ENCODE measurements at regions not wholly inside any gene's neighbourhood (a gene's known extent, or its start where the extent isn't known, plus 50 kb on each side); places are given as distances from the start of the nearest gene placed in this dataset.
"Not testable (repeated sequence)": the region's sequence is repeated elsewhere in the genome, so short reads cannot be mapped to it uniquely, and the experiment has no call there.

DNA sequence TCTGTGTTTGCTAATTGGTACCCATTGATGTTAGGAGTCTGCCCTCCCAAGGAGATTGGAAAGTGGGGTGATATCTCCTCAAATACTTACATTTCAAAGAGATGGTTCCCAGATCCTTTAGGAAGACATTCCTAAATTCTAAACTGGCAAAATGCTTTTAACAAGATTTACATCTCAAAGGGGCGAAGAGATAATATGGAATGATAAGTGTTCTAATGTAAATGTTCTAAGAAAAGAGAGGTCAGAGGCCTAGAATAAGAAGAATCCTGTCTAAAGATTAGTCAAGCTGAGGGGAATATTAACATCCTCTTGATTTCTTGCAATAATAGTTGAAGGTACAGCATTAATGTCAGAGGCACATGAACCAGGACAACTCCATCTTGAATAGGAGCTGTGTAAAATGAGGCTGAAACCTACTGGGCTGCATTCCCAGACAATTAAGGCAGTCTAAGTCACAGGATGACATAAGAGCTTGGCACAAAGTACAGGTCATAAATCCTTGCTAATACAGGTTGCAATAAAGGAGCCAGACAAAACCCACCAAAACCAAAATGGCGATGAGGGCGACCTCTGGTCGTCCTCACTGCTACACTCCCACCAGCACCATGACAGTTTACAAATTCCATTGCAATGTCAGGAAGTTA, 2248.1 kb downstream of the ARAP2 start:
- no TSS peak for BruUV-seq (replicated peaks)
- intact Hi-C loops (cut with micrococcal nuclease; ENCODE audit: unreplicated experiment), result no loop called here
- no peak overlapping the region for H3K27ac Mint-ChIP-seq (ENCODE audit: unreplicated experiment)
- H3K4me3 Mint-ChIP-seq (ENCODE audit: low read depth, unreplicated experiment), result no peak overlapping the region
- H3K27me3 Mint-ChIP-seq (ENCODE audit: unreplicated experiment), result no peaks in the 10 kb centered on the region
- DNase-seq, result no peak
- H3K9me3 Mint-ChIP-seq (ENCODE audit: low read depth, unreplicated experiment), result no peaks in the 10 kb centered on the region
- no peaks in the 10 kb centered on the region for H3K36me3 Mint-ChIP-seq (ENCODE audit: insufficient read depth, unreplicated experiment)
- CTCF ChIA-PET, result no interaction called here
- TF ChIP-seq, protein P1, sequence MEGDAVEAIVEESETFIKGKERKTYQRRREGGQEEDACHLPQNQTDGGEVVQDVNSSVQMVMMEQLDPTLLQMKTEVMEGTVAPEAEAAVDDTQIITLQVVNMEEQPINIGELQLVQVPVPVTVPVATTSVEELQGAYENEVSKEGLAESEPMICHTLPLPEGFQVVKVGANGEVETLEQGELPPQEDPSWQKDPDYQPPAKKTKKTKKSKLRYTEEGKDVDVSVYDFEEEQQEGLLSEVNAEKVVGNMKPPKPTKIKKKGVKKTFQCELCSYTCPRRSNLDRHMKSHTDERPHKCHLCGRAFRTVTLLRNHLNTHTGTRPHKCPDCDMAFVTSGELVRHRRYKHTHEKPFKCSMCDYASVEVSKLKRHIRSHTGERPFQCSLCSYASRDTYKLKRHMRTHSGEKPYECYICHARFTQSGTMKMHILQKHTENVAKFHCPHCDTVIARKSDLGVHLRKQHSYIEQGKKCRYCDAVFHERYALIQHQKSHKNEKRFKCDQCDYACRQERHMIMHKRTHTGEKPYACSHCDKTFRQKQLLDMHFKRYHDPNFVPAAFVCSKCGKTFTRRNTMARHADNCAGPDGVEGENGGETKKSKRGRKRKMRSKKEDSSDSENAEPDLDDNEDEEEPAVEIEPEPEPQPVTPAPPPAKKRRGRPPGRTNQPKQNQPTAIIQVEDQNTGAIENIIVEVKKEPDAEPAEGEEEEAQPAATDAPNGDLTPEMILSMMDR (IDR thresholded peaks at IDR 0.05; ENCODE audit: unreplicated experiment), result no peak
- H3K4me1 Mint-ChIP-seq (ENCODE audit: low read depth, unreplicated experiment), result no peaks in the 10 kb centered on the region

DNA sequence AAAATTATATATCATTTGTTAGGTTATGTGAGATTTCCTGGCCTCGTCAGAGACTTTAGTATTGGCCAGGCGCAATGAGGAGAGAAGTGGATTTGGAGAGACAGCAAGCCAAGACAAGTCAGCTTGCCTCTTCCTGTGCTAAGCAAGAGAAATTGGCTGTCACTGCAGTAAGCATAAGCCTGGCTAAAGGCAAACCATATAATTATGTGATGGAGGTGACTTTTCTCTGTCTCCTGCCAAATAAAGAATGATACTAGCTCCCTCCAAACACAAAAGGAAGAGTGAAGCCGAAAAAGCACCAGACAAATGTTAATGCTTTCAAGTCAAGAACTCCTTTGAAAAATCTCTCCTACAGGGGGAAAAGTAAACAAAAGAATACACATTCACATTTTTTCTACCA, 2246.0 kb downstream of the ARAP2 start:
- CTCF ChIA-PET, result no interaction called here
- Mint-ChIP-seq H3K36me3 (ENCODE audit: insufficient read depth, unreplicated experiment) (no peaks in the 10 kb centered on the region), H3K4me3 (ENCODE audit: low read depth, unreplicated experiment) (no peak overlapping the region), H3K9me3 (ENCODE audit: low read depth, unreplicated experiment) (peaks cover 4% of the 10 kb centered on the region), H3K27ac (ENCODE audit: unreplicated experiment) (no peak overlapping the region), H3K4me1 (ENCODE audit: low read depth, unreplicated experiment) (no peaks in the 10 kb centered on the region), H3K27me3 (ENCODE audit: unreplicated experiment) (no peaks in the 10 kb centered on the region)
- no peak for DNase-seq
- TF ChIP-seq, protein P1 (IDR thresholded peaks at IDR 0.05; ENCODE audit: unreplicated experiment), result no peak
- intact Hi-C loops (cut with micrococcal nuclease; ENCODE audit: unreplicated experiment), result no loop called here
- no TSS peak for BruUV-seq (replicated peaks)

DNA sequence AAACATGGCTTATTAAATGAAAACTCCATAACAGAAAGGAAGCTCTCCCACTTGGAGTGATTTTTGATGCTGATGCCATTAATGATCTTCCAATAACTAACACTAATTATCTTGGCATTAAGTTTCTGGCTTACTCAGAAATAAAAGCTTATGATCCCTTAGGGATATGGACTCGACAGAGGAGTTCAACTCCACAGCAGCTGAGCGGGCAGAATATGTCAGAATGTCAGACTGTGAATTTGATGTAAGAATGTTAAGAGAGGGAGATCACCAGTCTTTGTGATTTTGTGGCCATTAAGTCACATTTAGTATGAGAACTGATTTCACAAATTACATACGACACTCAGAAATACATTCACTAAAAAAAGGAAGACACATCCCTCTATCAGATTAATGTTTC, 2244.0 kb downstream of the ARAP2 start:
- CTCF ChIA-PET, result no interaction called here
- intact Hi-C loops (cut with micrococcal nuclease; ENCODE audit: unreplicated experiment), result no loop called here
- no peak overlapping the region for H3K27ac Mint-ChIP-seq (ENCODE audit: unreplicated experiment)

DNA sequence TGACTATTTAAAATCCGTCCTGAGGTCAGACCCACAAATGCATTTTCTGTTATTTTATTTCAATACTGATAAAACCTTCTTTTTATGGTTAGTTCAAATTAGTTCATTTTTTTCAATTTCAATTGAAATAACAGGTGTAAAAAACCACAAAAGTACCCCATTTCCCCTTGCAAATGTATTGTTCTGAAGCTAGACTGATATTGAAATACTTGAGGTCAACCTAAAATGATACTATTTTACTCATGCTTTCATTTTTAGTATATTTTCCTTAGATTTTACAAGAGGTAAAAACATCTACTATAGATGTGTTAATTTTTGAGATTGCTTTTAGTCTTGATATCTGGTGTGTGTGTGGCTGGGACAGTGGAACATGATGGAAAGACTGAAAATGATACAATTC, 2237.8 kb downstream of the ARAP2 start:
- not testable (repeated sequence) for BruUV-seq (replicated peaks); H3K27me3 Mint-ChIP-seq (ENCODE audit: unreplicated experiment)

More for the DNA sequence above, 2244.0 kb downstream of the ARAP2 start:
- no peak for DNase-seq
- no peaks in the 10 kb centered on the region for H3K27me3 Mint-ChIP-seq (ENCODE audit: unreplicated experiment)
- H3K4me3 Mint-ChIP-seq (ENCODE audit: low read depth, unreplicated experiment), result no peak overlapping the region
- TF ChIP-seq, protein P1 (IDR thresholded peaks at IDR 0.05; ENCODE audit: unreplicated experiment), result no peak
- H3K4me1 Mint-ChIP-seq (ENCODE audit: low read depth, unreplicated experiment), result no peaks in the 10 kb centered on the region
- peaks cover 4% of the 10 kb centered on the region for H3K9me3 Mint-ChIP-seq (ENCODE audit: low read depth, unreplicated experiment)
- no peaks in the 10 kb centered on the region for H3K36me3 Mint-ChIP-seq (ENCODE audit: insufficient read depth, unreplicated experiment)
- no TSS peak for BruUV-seq (replicated peaks)

DNA sequence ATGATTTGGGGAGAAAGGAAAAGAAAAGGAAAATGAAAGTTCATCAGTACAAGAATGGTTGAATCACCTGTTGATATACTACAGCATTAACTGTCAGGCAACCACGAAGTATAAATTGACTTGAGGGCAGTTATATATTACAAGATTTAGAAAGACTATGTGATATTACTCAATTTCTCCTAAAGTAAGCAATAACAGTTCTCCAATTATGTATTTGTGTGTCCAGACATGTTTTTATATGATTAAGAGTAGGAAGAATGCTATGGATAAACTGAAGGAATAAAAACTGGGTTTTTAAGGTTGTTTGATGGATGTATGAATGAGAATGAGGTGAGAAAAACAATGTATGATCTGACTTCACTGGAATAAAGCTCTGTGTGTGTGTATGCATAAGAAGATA, 2234.4 kb downstream of the ARAP2 start:
- no peak for DNase-seq
- Mint-ChIP-seq H3K4me1 (ENCODE audit: low read depth, unreplicated experiment) (no peaks in the 10 kb centered on the region), H3K36me3 (ENCODE audit: insufficient read depth, unreplicated experiment) (no peaks in the 10 kb centered on the region), H3K27ac (ENCODE audit: unreplicated experiment) (no peak overlapping the region), H3K27me3 (ENCODE audit: unreplicated experiment) (no peaks in the 10 kb centered on the region), H3K4me3 (ENCODE audit: low read depth, unreplicated experiment) (no peak overlapping the region), H3K9me3 (ENCODE audit: low read depth, unreplicated experiment) (no peaks in the 10 kb centered on the region)
- CTCF ChIA-PET, result no interaction called here
- BruUV-seq (replicated peaks), result no TSS peak
- intact Hi-C loops (cut with micrococcal nuclease; ENCODE audit: unreplicated experiment), result no loop called here
- TF ChIP-seq, protein P1 (IDR thresholded peaks at IDR 0.05; ENCODE audit: unreplicated experiment), result no peak

More for the DNA sequence above, 2237.8 kb downstream of the ARAP2 start:
- CTCF ChIA-PET; H3K9me3 Mint-ChIP-seq (ENCODE audit: low read depth, unreplicated experiment); H3K27ac Mint-ChIP-seq (ENCODE audit: unreplicated experiment); DNase-seq; H3K4me1 Mint-ChIP-seq (ENCODE audit: low read depth, unreplicated experiment); H3K36me3 Mint-ChIP-seq (ENCODE audit: insufficient read depth, unreplicated experiment); H3K4me3 Mint-ChIP-seq (ENCODE audit: low read depth, unreplicated experiment); intact Hi-C loops (cut with micrococcal nuclease; ENCODE audit: unreplicated experiment): not testable (repeated sequence)

Data from Calu3 (cell line).